ENCODE measurements at regions not wholly inside any gene's neighbourhood (a gene's known extent, or its start where the extent isn't known, plus 50 kb on each side); places are given as distances from the start of the nearest gene placed in this dataset.
"Not testable (repeated sequence)": the region's sequence is repeated elsewhere in the genome, so short reads cannot be mapped to it uniquely, and the experiment has no call there.

- TF ChIP-seq CTCF (IDR thresholded peaks at IDR 0.05); E2F5 (CRISPR knock-in tag; IDR thresholded peaks at IDR 0.05): not testable (repeated sequence)
Measured at GRCh38 chr15:44817797-44818196, 81.5 kb downstream of the TRIM69 start.

Measured in WTC11 (cell line).